Sigmoid colon (tissue), 4 donors: ENCODE measurements at regions not wholly inside any gene's neighbourhood (a gene's known extent, or its start where the extent isn't known, plus 50 kb on each side); places are given as distances from the start of the nearest gene placed in this dataset.
"Not testable (repeated sequence)": the region's sequence is repeated elsewhere in the genome, so short reads cannot be mapped to it uniquely, and the experiment has no call there.

Experiments
- CTCF ChIP-seq, 4 experiments: fragments of 450-650 bp in 3 of 4; fragments of 200-600 bp in 1 of 4; IDR thresholded peaks; one replicate each; pipeline ENCODE4 v1.5.1; 2016 to 2019; ENCODE audit warnings: antibody characterized with exemption in 4 of 4, mild to moderate bottlenecking in 3 of 4, moderate library complexity in 2 of 4
- POLR2A ChIP-seq, 2 donors: fragments of 450-650 bp; IDR thresholded peaks; one replicate each; pipeline ENCODE4 v1.6.1; 2016; ENCODE audit warnings: antibody characterized with exemption in 2 of 2, mild to moderate bottlenecking in 2 of 2, moderate library complexity in 2 of 2
- POLR2AphosphoS5 ChIP-seq, 4 donors: sonication (generic); formaldehyde crosslinking; IDR thresholded peaks; one replicate each; pipeline ENCODE4 v1.6.1; 2017; ENCODE audit warnings: antibody characterized with exemption in 4 of 4

GRCh38 chr20:47957989-47958801 lies 172.9 kb upstream of the SULF2 start:
- peak in 3 of 4 donors; percentile 6 to 46 (median 34) for TF ChIP-seq POLR2AphosphoS5 (IDR thresholded peaks at IDR 0.05)
- not testable (repeated sequence) for TF ChIP-seq CTCF, POLR2A (IDR thresholded peaks at IDR 0.05)
